Frontal cortex (tissue), 3 donors: ENCODE measurements at regions not wholly inside any gene's neighbourhood (a gene's known extent, or its start where the extent isn't known, plus 50 kb on each side); places are given as distances from the start of the nearest gene placed in this dataset.
"Not testable (repeated sequence)": the region's sequence is repeated elsewhere in the genome, so short reads cannot be mapped to it uniquely, and the experiment has no call there.

Experiments used
- DNase-seq, 2 donors: peaks; one replicate each; pipeline ENCODE4 v3.0.0; 2012; ENCODE audit warnings: low spot score in 2 of 2
- FAIRE-seq: peaks from 2 replicates; lab custom pipeline; 2012; peaks lifted over from hg19 to GRCh38; lab: Jason Lieb, UNC
- donor health status: control.
- donor health status: control.
- donor health status: control.

- FAIRE-seq = no peak
- DNase-seq = no peak
Measured at GRCh38 chrX:55813150-55813549, 95.6 kb downstream of the RRAGB start.

- DNase-seq = no peak
- FAIRE-seq = no peak
Measured at GRCh38 chrX:55815546-55815945, 98.0 kb downstream of the RRAGB start.

GRCh38 chrX:55816023-55816422, 98.5 kb downstream of the RRAGB start:
- FAIRE-seq (no peak), DNase-seq (no peak)

GRCh38 chrX:55818673-55819375, 101.3 kb downstream of the RRAGB start:
- DNase-seq (no peak), FAIRE-seq (no peak)

GRCh38 chrX:55839485-55839884, 121.9 kb downstream of the RRAGB start:
- DNase-seq (no peak), FAIRE-seq (no peak)

- DNase-seq (no peak), FAIRE-seq (no peak)
Measured at GRCh38 chrX:55841962-55842752, 124.6 kb downstream of the RRAGB start.

GRCh38 chrX:55866779-55867178, 149.2 kb downstream of the RRAGB start:
- not testable (repeated sequence) for DNase-seq, FAIRE-seq

- FAIRE-seq (no peak), DNase-seq (no peak)
Measured at GRCh38 chrX:55867181-55867651, 149.7 kb downstream of the RRAGB start.

- FAIRE-seq (no peak), DNase-seq (no peak)
Measured at GRCh38 chrX:55867708-55868107, 150.2 kb downstream of the RRAGB start.

GRCh38 chrX:55874807-55875206, 157.3 kb downstream of the RRAGB start:
- FAIRE-seq (no peak), DNase-seq (no peak)

- DNase-seq, FAIRE-seq: not testable (repeated sequence)
Measured at GRCh38 chrX:55883541-55883940, 166.0 kb downstream of the RRAGB start.

GRCh38 chrX:55907968-55908607, 190.5 kb downstream of the RRAGB start:
- FAIRE-seq = no peak
- peak in 1 of 2 donors; percentile 16 for DNase-seq

GRCh38 chrX:55908661-55909212, 191.2 kb downstream of the RRAGB start:
- DNase-seq (peak in 1 of 2 donors; percentile 4), FAIRE-seq (no peak)

- DNase-seq (no peak), FAIRE-seq (no peak)
Measured at GRCh38 chrX:55919367-55920221, 202.0 kb downstream of the RRAGB start.

- DNase-seq (no peak), FAIRE-seq (no peak)
Measured at GRCh38 chrX:55924574-55924973, 207.0 kb downstream of the RRAGB start.

- DNase-seq, FAIRE-seq: not testable (repeated sequence)
Measured at GRCh38 chrX:55928529-55928928, 211.0 kb downstream of the RRAGB start.
